ENCODE measurements at regions not wholly inside any gene's neighbourhood (a gene's known extent, or its start where the extent isn't known, plus 50 kb on each side); places are given as distances from the start of the nearest gene placed in this dataset.
"Not testable (repeated sequence)": the region's sequence is repeated elsewhere in the genome, so short reads cannot be mapped to it uniquely, and the experiment has no call there.

DNA sequence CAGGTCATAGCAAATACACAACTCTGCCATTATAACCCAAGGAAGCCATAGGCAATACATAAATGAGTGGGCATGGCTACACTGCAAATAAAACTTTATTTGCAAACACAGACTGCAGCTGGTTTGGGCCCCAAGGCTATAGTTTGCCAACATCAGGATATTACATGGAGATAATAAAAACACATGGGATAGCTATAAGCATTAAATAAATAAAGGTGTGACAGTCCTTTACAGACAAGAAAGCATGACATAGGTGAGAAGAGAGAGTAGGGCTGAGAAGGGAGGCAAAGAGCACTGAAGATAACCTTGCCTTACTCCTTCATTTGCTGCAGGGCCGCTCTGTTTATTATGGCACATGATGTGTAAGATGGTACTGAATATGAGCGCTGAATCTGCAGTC lies 135.1 kb upstream of the GHITM start:
- in situ Hi-C loops (cut with HindIII; ENCODE audit: low sequenced_read_pairs), result no loop called here

DNA sequence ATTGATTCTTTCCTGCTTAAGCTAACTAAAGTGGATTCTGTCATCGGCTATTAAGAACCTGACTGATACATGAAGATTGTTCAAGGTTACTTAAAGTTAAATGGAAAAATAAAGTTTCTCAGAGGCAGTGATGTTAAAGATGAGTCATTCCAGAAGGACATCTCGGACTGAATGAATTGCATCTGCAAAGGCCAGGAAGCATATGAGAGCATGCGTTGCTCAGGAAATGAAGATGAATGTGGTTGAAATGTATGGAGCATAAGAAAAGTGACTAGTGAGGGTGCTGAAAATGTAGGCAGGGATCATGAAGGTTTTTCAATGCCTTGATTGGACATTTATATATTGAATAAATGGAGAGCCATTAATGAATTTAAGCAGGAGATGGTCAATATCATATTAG lies 133.9 kb upstream of the GHITM start:
- in situ Hi-C loops (cut with HindIII; ENCODE audit: low sequenced_read_pairs), result no loop called here

DNA sequence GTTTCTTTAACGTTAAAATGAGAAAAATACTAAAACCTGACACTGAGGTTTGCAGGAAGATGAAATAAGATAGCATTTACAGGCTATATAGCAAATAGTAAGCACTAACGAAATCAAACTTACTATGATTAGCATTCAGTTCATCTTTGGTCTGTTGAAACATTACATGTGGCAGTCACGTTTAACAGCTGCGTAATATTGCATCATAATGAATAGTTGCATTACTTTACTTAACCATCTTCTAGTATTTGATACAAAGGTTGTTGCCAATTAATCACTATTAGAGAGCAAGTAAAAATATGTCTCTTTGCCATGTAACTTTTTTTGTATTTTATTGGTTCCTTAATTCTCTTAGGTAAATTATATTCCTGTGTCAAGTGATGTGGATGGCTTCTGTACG lies 131.8 kb upstream of the GHITM start:
- in situ Hi-C loops (cut with HindIII; ENCODE audit: low sequenced_read_pairs), result no loop called here

DNA sequence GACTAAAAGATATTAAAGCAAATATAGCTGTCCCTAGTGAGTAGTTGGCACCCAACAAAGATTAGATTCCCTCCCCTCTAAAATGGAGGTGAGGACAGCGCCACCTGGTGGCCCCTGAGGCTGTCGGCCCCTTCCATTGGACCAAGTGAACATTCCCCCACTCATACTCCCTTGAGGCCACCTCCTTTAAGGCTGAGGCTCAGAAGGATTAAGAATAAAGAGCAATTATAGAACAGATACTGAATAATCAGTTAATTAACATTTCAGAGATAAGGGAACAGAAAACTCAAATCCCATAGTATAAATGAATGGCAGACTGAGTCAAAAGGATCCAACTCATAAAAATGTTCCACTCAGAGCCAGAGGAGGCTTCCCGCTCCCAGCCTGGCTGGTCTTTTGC lies 130.4 kb upstream of the GHITM start:
- in situ Hi-C loops (cut with HindIII; ENCODE audit: low sequenced_read_pairs), result no loop called here

DNA sequence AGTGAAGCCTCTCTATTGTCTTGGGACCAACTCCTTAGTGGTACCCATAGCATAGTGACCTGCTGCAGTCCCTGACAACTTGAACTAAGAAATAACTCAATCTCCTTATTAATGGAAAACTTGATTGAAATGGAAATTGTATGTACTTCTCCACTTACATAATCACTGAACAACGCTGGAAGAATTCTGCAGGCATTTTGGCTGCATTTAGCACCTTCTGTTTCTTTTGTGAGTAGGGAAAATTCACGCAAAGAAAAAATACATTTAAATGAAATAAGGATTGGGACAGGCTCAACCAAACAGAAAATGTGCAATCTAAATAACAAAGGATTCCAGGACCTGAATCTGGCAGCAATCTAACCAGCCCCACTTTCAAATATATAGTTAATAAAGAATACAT lies 126.9 kb upstream of the GHITM start:
- in situ Hi-C loops (cut with HindIII; ENCODE audit: low sequenced_read_pairs), result no loop called here

DNA sequence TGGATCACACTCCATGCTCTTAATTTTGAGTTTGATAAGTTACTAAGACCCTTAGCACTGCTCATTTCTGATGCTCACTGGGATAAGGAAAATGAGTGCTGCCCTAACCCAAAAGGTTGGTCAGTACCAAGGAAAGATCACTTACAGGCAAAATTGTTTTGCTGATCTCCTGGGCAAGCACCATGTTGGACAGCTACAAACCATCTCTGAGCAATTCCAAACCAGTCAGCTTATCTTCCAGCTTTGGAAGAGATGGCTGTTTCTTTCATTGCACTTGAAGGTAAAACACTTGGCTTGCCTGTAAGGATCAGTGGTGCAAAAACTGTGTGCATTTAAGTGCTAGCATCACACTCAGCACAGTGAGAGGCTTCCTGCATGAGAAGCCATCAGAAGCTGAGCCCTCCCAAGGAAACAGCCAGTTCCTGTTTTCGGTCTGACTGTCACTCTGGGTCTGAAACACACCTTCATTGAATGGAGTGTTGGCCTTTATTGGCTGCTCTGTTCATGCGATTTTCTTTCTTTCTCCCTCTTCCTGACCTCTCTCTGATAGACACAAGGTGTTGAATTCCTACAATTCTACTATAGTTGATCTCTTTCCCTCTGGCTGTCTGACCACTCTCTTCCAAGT lies 126.4 kb upstream of the GHITM start:
- in situ Hi-C loops (cut with HindIII; ENCODE audit: low sequenced_read_pairs), result no loop called here

DNA sequence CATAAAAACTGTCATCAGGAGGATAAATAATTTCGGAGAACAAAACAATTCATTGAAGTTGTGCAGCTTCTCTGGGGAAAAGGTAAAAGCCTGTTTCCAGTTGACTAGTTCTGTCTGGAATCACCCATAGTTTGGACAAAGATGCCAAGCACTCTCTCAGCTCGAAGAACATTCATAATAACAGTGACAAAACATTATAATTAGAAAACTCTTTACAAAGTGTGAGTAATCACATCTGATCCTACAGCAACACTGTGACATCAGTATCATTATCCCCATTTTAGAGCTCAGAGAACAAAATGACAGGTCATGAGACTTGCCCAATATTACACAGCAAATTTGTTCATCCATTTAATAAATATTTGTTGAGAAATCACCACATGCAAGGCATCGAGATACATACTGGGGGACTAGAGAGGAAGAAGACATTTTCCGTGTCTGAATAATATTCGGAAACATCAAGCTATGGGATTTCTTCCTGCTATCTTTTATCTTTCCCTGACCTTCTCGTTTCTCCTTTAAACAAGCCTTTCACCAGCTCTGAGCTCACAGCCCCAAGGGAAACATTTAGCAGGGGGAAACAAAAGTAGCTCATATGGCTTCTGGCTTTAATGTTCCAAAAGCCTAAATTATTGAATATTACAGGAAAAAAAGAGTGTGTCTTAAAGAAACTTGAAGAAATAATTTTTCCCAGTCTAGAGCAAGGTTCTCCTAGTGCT lies 123.3 kb upstream of the GHITM start:
- in situ Hi-C loops (cut with HindIII; ENCODE audit: low sequenced_read_pairs), result no loop called here

DNA sequence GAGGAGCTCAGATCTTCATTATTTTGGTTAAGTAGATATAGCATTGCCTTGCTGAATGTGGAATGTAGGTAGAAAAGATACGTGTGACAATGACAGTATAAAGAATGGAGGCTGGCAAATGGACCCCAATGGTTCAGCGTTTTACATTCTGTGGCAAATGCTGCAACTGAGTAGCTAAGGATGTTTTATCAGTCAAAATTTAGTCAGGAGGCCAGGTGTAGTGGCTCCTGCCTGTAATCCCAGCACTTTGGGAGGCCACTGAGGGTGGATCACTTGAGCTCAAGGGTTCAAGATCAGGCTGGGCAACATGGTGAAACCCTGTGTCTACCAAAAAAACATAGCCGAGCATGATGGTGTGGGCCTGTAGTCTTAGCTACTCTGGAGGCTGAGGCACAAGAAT lies 120.5 kb upstream of the GHITM start:
- in situ Hi-C loops (cut with HindIII; ENCODE audit: low sequenced_read_pairs), result no loop called here

DNA sequence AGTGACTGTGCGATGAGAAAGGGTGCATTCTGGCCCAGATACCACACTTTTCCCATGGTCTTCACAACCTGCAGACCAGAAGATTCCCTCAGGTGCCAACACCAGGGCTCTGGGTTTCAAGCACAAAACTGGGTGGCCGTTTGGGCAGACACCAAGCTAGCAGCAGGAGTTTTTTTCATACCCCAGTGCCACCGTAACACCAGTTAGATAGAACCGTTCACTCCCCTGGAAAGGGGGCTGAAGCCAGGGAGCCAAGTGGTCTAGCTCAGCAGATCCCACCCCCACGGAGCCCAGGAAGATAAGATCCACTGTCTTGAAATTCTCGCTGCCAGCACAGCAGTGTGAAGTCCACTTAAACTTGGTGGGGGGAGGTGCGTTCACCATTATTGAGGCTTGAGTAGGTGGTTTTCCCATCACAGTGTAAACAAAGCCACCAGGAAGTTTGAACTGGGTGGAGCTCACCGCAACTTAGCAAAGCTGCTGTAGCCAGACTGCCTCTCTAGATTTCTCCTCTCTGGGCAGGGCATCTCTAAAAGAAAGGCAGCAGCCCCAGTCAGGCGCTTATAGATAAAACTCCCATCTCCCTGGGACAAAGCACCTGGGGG lies 119.4 kb upstream of the GHITM start:
- in situ Hi-C loops (cut with HindIII; ENCODE audit: low sequenced_read_pairs), result not testable (repeated sequence)

DNA sequence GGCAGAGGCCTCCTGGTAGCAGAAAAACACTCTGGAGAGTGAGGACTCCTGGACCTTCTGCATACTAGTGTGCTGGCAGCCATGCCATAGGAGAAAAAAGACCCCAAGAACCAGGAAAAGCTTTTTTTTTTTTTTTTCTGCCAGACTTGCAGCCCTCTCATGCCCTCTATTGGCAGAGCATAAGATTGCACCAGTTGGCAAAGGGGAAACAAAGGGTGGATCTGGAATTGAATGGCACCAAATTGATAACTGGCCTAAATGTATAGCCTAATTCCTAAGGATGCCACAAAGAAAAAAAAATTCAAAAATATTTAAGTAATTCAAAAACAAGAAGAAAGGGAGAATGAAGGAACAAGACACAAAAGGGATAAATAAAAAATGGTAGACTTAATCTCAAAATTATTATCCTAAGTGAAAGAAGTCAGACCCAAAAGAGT lies 112.5 kb upstream of the GHITM start:
- in situ Hi-C loops (cut with HindIII; ENCODE audit: low sequenced_read_pairs), result loop anchor here (5.0 kb wide), 1 partner anchor 35 kb away; no protein-coding TSS in a partner anchor

DNA sequence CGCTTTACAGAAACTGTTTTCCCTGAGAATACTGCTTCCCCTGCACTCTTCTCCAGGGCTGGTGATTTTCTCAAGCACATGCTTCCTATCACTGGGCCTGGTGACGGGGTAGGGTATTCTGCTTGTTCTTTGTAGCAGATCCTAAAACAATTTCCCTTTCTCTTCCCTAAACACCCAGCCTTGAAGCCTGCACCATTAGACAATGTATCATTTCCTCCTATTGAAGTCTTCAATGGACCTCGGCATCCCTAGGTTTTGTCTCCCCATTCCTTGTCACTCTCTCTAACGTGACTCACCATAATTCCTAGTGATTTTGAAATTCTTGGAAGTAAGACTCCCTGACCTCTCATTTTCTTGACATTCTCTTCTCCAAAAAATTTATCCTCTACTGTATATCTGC lies 109.5 kb upstream of the GHITM start:
- in situ Hi-C loops (cut with HindIII; ENCODE audit: low sequenced_read_pairs), result loop anchor here (5.0 kb wide), 1 partner anchor 32 kb away; no protein-coding TSS in a partner anchor

DNA sequence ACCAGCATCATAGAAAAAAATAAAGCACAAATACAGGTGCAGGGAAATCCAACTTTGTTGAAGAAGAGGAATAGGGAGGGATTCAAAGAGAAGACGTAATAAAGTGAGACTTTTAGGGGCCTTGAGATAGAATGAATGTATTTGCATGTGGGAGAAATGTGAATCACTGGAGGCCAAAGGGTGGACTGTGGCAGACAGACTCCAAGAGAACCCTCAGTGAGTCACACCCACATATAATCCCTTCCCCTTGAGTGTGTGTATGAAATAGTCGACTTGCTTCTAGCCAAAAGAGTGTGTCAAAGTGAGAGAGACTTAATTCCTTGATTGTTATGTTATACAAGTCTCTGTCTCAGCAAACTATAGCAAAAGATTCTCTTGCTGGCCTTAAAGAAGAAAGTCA lies 101.3 kb upstream of the GHITM start:
- in situ Hi-C loops (cut with HindIII; ENCODE audit: low sequenced_read_pairs), result no loop called here

DNA sequence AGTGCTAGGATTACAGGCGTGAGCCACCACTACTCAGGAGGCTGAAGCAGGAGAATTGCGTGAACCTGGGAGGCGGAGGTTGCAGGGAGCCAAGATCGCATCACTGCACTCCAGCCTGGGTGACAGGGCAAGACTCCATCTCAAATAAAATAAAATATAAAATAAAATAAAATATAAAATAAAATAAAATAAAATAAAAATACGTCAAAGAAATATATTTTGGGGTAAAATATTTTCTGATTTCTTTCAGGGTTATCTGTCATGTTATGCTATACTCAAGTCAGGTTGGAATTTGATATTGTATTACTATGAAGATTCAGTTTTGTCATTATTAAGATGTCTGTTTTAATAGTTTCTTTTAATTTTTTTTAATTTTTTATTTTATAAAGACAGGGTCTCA lies 99.4 kb upstream of the GHITM start:
- in situ Hi-C loops (cut with HindIII; ENCODE audit: low sequenced_read_pairs), result no loop called here

DNA sequence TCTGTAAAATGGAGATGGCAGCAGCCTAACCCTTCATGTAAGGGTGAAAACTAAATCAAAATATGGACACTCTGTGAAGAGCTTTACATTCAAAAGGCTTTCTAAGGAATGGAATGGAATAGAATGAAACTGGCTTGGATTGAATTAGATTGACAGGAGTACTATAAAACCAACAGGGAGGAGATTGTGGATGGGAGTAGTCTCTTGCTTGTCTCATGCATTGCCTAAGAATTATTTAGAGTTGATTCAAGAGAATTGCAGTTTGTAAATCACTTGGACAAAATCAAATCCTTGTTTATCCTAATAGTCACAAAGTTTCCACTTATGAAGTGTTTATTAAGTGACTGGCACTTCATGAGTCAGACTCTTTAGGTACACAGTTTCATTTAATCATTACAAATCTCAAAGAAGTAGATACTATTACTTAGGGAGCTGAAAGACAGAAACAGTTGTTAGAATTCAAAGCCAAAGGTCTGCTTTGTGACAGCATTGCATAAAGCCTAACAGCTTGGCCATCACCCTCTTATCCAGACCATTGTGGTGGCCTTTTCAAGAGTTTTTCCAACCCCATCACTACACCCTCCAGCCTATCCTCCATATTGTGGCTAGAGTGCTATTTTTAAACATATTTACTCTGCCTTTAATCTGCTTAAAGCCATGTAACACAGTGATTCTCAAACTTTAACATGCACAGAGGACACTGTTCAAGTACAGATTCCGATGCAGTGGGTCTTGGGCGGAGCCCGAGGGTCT lies 91.9 kb upstream of the GHITM start:
- in situ Hi-C loops (cut with HindIII; ENCODE audit: low sequenced_read_pairs), result no loop called here

DNA sequence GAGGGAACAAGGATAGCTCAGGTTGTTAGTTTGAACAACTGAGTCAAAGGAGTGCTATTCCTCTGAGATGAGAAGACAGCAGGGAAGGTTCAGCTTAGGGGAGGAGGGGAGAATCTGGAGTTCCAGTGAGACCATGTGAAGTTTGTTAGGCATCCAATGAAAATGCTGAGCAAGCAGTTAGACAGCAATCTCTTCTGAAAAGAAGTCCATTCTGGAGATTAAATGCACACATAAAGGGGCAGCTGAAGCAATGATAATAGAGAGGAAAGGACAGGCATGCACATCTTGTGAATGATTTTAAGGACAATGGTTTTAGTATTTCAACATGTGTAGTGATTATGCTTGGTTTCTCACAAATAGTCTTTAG lies 89.7 kb upstream of the GHITM start:
- in situ Hi-C loops (cut with HindIII; ENCODE audit: low sequenced_read_pairs), result no loop called here

DNA sequence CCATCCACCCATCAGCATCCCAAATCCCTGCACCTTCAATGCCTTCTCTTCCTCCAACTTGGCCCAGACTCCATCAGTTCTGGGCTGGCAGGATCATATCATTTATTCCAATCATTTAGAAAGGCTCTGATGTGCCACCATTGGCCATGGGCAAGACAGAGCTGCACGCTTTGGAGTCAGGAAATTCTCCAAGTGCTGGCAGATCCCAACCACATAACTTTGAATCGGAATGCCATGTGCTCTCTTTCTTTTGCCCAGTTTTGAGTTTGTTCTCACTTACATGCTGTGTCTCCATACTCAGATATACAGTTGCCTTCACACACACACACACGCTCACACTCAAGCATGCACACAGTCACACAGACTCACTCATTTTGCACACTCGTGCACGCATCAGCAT lies 85.7 kb upstream of the GHITM start:
- in situ Hi-C loops (cut with HindIII; ENCODE audit: low sequenced_read_pairs), result no loop called here

DNA sequence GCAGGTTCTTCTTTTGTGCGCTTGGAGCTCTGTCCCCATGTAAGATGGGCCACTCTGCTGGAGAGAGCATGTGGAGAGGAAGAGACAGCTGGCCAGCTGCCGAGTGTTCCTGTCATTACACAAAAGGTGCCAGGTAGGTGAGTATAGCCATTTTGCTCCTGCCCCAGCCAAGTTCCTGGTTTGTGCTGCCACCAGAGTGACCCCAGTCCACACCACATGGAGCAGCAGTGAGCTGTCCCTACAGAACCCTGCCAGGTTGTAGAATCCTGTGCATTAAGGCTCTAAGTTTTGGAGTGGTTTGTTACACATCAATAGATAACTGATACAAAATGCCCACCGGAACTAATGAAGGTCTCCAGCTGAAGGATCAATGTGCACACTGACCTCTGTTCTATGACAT lies 84.6 kb upstream of the GHITM start:
- in situ Hi-C loops (cut with HindIII; ENCODE audit: low sequenced_read_pairs), result no loop called here

DNA sequence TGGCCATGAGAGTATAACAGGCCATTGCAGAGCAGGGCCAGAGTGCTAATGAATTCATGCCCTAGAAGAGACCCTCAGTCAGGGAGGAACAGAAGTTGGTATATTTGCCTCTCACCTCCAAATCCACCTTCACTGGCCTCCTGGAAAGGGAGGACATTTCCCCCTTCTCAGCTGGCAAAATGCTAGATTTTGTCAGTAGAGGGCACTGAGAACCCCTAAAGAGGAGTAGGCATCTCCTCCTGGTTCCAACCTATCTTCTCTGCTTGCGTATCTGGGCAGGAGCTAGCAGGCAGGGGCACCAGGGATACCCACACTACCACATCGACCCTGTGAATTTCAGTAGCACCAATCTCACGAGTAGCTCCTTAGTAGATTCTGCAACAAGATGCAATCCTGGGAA lies 79.8 kb upstream of the GHITM start:
- in situ Hi-C loops (cut with HindIII; ENCODE audit: low sequenced_read_pairs), result no loop called here

DNA sequence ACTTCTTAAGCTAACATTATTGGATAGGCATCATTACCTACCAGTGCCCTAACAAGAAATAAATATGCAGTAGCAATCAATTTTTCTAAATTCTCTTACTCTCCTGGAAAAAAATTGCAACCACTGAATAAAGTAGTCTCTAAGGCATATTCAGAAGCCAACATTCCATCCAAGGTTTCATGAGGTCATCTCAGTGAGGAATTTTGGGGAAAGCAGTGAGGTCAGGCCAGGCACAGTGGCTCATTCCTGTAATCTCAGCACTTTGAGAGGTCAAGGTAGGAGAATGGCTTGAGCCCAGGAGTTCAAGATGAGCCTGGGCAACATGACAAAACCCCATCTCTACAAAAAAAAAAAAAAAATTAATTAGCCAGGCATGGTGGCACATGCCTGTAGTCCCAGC lies 75.9 kb upstream of the GHITM start:
- in situ Hi-C loops (cut with HindIII; ENCODE audit: low sequenced_read_pairs), result loop anchor here (5.0 kb wide), 1 partner anchor 36 kb away; no protein-coding TSS in a partner anchor

DNA sequence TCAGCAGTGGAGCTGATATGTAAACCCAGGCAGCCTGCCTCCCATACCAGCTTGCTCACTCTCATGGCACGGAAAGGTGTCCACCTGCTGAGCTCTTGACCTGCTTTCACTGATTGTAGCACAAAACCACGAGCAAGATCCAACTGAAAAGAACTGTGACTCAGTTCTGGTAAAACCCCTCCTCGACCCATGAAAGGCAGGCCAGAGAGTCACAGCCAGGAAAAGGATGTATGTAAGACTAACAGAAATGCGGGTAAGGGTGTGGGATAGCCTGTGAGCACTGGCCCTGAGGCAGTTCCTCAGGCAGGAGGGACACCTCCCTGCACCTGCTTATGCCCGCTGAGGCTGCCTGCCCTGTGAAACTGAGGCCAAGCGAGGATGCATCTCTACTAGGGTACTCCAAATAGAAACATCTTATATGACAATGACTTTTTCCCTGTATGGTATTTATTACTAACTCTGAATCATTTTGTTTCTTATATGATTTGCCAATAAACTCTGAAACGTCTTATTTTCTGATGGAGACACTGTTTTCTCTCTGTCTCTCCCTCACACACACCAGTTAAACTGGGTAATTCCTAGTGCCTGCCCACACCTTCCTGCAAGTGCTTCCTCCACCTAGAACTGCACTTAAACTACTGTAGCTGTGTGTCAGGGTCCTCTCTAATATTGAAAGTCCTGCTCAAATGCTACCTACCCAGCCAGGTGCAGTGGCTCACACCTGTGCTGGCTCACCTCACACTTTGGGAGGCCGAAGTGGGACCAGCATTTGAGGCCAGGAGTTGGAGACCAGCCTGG lies 73.3 kb upstream of the GHITM start:
- in situ Hi-C loops (cut with HindIII; ENCODE audit: low sequenced_read_pairs), result no loop called here

DNA sequence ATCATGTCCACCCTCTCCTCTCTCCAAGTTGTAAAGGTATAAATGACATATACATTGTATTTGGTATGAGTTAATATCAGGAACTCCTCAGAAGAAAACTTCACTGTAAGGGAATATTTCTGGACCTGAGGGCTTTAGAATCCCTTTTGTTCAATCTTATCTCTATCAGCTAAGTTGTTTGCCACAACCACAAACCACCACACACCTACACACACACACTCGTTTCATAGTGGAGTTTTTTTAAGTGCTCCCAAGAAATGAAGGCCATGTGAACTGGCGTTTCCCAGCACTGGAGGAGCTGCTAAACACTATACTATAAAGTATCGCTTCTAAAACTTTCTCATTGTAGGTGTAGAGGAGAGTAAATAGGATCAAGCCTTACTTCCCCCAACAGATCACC lies 64.8 kb upstream of the GHITM start:
- in situ Hi-C loops (cut with HindIII; ENCODE audit: low sequenced_read_pairs), result no loop called here
